HG03354 (cell line): ENCODE measurements at regions not wholly inside any gene's neighbourhood (a gene's known extent, or its start where the extent isn't known, plus 50 kb on each side); places are given as distances from the start of the nearest gene placed in this dataset.
"Not testable (repeated sequence)": the region's sequence is repeated elsewhere in the genome, so short reads cannot be mapped to it uniquely, and the experiment has no call there.

Experiments used
- ATAC-seq: cut with Tn5 transposase; IDR thresholded peaks from one replicate; pipeline ENCODE4 v1.9.1; 2021; ENCODE audit warnings: mild to moderate bottlenecking; ENCODE audit not compliant: unreplicated experiment, poor library complexity, severe bottlenecking

- no peak for ATAC-seq
These were observed 107.3 kb downstream of the NRN1 start for GRCh38 chr6:5899216-5900045.

GRCh38 chr6:5898563-5898962 is 108.2 kb downstream of the NRN1 start:
- ATAC-seq = no peak

GRCh38 chr6:5898102-5898501 is 108.6 kb downstream of the NRN1 start:
- ATAC-seq = no peak

- ATAC-seq = no peak
These were observed 110.1 kb downstream of the NRN1 start for GRCh38 chr6:5896476-5897200.

- no peak for ATAC-seq
These were observed 112.4 kb downstream of the NRN1 start for GRCh38 chr6:5894357-5894756.

GRCh38 chr6:5893295-5893694 is 113.4 kb downstream of the NRN1 start:
- ATAC-seq = no peak

- ATAC-seq = no peak
These were observed 114.1 kb downstream of the NRN1 start for GRCh38 chr6:5892669-5893068.

- peak; percentile 44 for ATAC-seq
These were observed 127.9 kb downstream of the NRN1 start for GRCh38 chr6:5878792-5879191.

GRCh38 chr6:5876076-5876475 is 130.6 kb downstream of the NRN1 start:
- ATAC-seq = no peak

GRCh38 chr6:5873976-5874375 is 132.7 kb downstream of the NRN1 start:
- ATAC-seq = not testable (repeated sequence)

GRCh38 chr6:5871296-5871695 is 135.4 kb downstream of the NRN1 start:
- ATAC-seq = no peak

- no peak for ATAC-seq
These were observed 137.0 kb downstream of the NRN1 start for GRCh38 chr6:5869676-5870075.

GRCh38 chr6:5869261-5869660 is 137.5 kb downstream of the NRN1 start:
- no peak for ATAC-seq

- no peak for ATAC-seq
These were observed 140.1 kb downstream of the NRN1 start for GRCh38 chr6:5866547-5867051.

GRCh38 chr6:5865506-5866031 is 141.2 kb downstream of the NRN1 start:
- ATAC-seq = no peak

- ATAC-seq = no peak
These were observed 145.9 kb downstream of the NRN1 start for GRCh38 chr6:5860849-5861248.

- no peak for ATAC-seq
These were observed 150.8 kb downstream of the NRN1 start for GRCh38 chr6:5855787-5856470.

GRCh38 chr6:5854899-5855298 is 151.8 kb downstream of the NRN1 start:
- ATAC-seq = no peak

- ATAC-seq = peak; percentile 80
These were observed 155.4 kb downstream of the NRN1 start for GRCh38 chr6:5851261-5851757.

- ATAC-seq = peak; percentile 35
These were observed 155.9 kb downstream of the NRN1 start for GRCh38 chr6:5850848-5851255.
